Ascending aorta (tissue), 2 donors: ENCODE measurements at regions not wholly inside any gene's neighbourhood (a gene's known extent, or its start where the extent isn't known, plus 50 kb on each side); places are given as distances from the start of the nearest gene placed in this dataset.

Experiments
- DNase-seq, 2 donors: peaks; one replicate each; pipeline ENCODE4 v3.0.0-alpha.2; 2019; ENCODE audit warnings: low spot score in 2 of 2
- H3K27ac ChIP-seq, 2 donors: fragments of 200-600 bp; sonication (generic); one replicate each; pipeline ENCODE4 v1.5.1; 2016 to 2017; ENCODE audit warnings: mild to moderate bottlenecking in 1 of 2
- H3K27me3 ChIP-seq: fragments of 200-600 bp; sonication (generic); one replicate; pipeline ENCODE4 v1.5.1; 2017
- H3K36me3 ChIP-seq, 2 donors: fragments of 200-600 bp; sonication (generic); one replicate each; pipeline ENCODE4 v1.5.1; 2016
- H3K4me1 ChIP-seq, 2 donors: fragments of 200-600 bp; sonication (generic); one replicate each; pipeline ENCODE4 v1.5.1; 2016 to 2017; ENCODE audit warnings: mild to moderate bottlenecking in 1 of 2
- H3K4me3 ChIP-seq, 2 donors: fragments of 200-600 bp; sonication (generic); one replicate each; pipeline ENCODE4 v1.5.1; 2016 to 2017; ENCODE audit warnings: mild to moderate bottlenecking in 1 of 2
- H3K9me3 ChIP-seq, 2 donors: fragments of 200-600 bp; sonication (generic); one replicate each; pipeline ENCODE4 v1.5.1; 2016
- CTCF ChIP-seq, 3 experiments: fragments of 200-600 bp in 2 of 3; fragments of 450-650 bp in 1 of 3; sonication (generic) in 2 of 3; IDR thresholded peaks; one replicate each; pipeline ENCODE4 v1.5.1; 2016 to 2019; ENCODE audit warnings: antibody characterized with exemption in 3 of 3, mild to moderate bottlenecking in 1 of 3, moderate library complexity in 1 of 3
- intact Hi-C: fragments of 100-400 bp; cut with DNase I; formaldehyde crosslinking; loops from one replicate; pipeline ENCODE4 v1.15.1; 2023

DNA sequence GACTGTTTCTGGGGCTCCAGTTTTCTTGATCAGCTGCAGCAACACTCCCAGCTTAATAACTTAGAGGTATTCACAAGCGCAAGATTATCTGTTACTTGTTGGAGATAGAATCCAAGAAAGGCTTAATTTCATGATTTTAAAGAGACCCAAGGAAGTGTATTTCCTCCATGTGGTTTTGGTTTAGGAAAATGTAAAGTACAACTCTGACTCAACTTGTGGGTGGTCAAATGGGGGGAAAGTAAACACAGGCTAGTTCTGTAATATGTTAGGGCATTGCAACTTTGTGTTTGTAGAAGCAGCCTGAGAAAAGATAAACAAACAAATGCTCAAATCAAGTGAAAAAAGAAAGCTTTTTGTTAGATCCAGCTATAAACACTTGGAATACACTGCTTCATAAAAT, 90.1 kb upstream of the COL3A1 start:
- TF ChIP-seq CTCF (IDR thresholded peaks at IDR 0.05) = no peak
- no peaks in the 10 kb centered on the region for H3K27me3 ChIP-seq
- no peak overlapping the region for H3K4me3 ChIP-seq
- no peaks in the 10 kb centered on the region for H3K4me1 ChIP-seq
- no peak for DNase-seq
- intact Hi-C loops = no loop called here
- H3K9me3 ChIP-seq = peaks cover 5 to 7% of the 10 kb centered on the region in 2 donors
- H3K36me3 ChIP-seq = no peaks in the 10 kb centered on the region
- H3K27ac ChIP-seq = no peak overlapping the region

DNA sequence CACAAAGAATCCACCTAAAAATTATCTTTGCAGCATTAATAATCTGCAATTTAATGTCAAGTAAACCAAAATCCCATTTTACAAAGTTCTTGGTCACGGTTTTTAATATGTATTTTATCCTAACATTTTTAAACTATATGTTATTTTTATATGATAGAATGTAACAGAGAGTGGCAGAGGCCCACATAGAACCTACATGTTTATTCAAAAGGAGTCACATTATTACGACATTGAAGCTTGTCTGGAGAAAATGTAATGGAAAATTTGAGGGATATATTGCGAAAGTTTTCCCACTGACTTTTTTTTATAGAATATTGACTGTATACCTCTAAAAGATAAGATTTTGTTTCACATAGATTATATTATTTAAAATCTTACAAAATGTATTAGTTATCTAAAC, 89.7 kb upstream of the COL3A1 start:
- H3K36me3 ChIP-seq = no peaks in the 10 kb centered on the region
- TF ChIP-seq CTCF (IDR thresholded peaks at IDR 0.05) = no peak
- no peak overlapping the region for H3K27ac ChIP-seq
- DNase-seq = no peak
- H3K9me3 ChIP-seq = peaks cover 6 to 12% of the 10 kb centered on the region in 2 donors
- intact Hi-C loops = no loop called here
- H3K4me1 ChIP-seq = no peaks in the 10 kb centered on the region
- H3K27me3 ChIP-seq = no peaks in the 10 kb centered on the region
- H3K4me3 ChIP-seq = no peak overlapping the region

DNA sequence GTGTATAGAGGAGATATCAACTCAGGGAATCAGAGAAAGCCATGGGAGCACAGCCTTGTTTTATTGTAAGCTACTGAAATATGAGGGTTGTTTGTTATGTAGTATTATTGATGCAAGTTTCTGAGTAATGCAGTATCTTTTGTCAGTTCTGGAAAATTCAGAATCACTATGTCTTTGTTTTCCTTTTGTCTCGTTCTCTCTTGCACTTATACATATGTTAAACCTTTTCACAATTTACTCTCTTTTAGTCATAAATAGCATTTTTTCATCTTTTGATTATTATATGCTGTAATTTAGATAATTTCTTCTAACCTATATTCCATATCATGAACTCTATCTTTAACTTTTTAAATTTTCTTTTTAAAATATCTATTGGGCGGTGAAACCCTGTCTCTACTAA, 85.0 kb upstream of the COL3A1 start:
- H3K27ac ChIP-seq = no peak overlapping the region
- no peak for DNase-seq
- H3K27me3 ChIP-seq = no peaks in the 10 kb centered on the region
- no peak overlapping the region for H3K4me3 ChIP-seq
- H3K4me1 ChIP-seq = peaks cover 0 to 7% of the 10 kb centered on the region in 2 donors
- no peaks in the 10 kb centered on the region for H3K36me3 ChIP-seq
- intact Hi-C loops = no loop called here
- peaks cover 6 to 15% of the 10 kb centered on the region in 2 donors for H3K9me3 ChIP-seq
- TF ChIP-seq CTCF (IDR thresholded peaks at IDR 0.05) = no peak

GRCh38 chr2:188890755-188891154, 83.4 kb upstream of the COL3A1 start:
- DNase-seq = no peak
- peaks cover 6 to 15% of the 10 kb centered on the region in 2 donors for H3K9me3 ChIP-seq
- H3K27me3 ChIP-seq = no peaks in the 10 kb centered on the region
- intact Hi-C loops = loop anchor here (10.0 kb wide), 1 partner anchor 84 kb away; the partner anchor contains the start of gene COL3A1
- no peak overlapping the region for H3K4me3 ChIP-seq
- TF ChIP-seq CTCF (IDR thresholded peaks at IDR 0.05) = no peak
- H3K4me1 ChIP-seq = peaks cover 0 to 7% of the 10 kb centered on the region in 2 donors
- H3K27ac ChIP-seq = no peak overlapping the region
- H3K36me3 ChIP-seq = no peaks in the 10 kb centered on the region

- Histone ChIP-seq H3K27me3 (no peaks in the 10 kb centered on the region), H3K4me3 (no peak overlapping the region), H3K36me3 (no peaks in the 10 kb centered on the region), H3K9me3 (peaks cover 6 to 15% of the 10 kb centered on the region in 2 donors), H3K27ac (no peak overlapping the region), H3K4me1 (peaks cover 0 to 13% of the 10 kb centered on the region in 2 donors)
- intact Hi-C loops = loop anchor here (10.0 kb wide), 1 partner anchor 82 kb away; the partner anchor contains the start of gene COL3A1
- DNase-seq = no peak
- TF ChIP-seq CTCF (IDR thresholded peaks at IDR 0.05) = no peak
Measured at GRCh38 chr2:188892636-188893035, 81.5 kb upstream of the COL3A1 start.

DNA sequence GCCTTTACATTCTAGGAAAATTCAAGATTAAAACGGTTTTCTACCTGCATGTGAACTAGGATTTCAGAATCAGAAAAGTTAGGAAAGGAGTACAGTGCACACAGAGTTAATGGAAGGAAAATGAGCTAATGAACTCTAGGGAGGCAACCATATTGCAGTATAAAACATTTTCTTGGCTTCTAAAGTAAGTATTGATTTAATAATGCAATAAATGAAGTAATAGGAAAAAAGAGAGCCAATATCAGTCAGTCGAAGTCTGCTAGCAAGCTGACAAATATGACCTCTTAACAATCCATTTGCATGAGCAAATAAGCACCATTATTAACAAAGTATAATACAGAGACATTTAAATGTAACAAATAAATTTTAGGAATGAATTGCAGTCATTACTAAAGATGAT, 80.2 kb upstream of the COL3A1 start:
- H3K27me3 ChIP-seq = no peaks in the 10 kb centered on the region
- no peak overlapping the region for H3K4me3 ChIP-seq
- H3K36me3 ChIP-seq = no peaks in the 10 kb centered on the region
- peaks cover 1 to 8% of the 10 kb centered on the region in 2 donors for H3K9me3 ChIP-seq
- H3K4me1 ChIP-seq = peaks cover 0 to 16% of the 10 kb centered on the region in 2 donors
- DNase-seq = no peak
- no peak overlapping the region for H3K27ac ChIP-seq
- TF ChIP-seq CTCF (IDR thresholded peaks at IDR 0.05) = no peak
- intact Hi-C loops = loop anchor here (10.0 kb wide), 1 partner anchor 81 kb away; the partner anchor contains the start of gene COL3A1
